ENCODE measurements at regions not wholly inside any gene's neighbourhood (a gene's known extent, or its start where the extent isn't known, plus 50 kb on each side); places are given as distances from the start of the nearest gene placed in this dataset.

DNA sequence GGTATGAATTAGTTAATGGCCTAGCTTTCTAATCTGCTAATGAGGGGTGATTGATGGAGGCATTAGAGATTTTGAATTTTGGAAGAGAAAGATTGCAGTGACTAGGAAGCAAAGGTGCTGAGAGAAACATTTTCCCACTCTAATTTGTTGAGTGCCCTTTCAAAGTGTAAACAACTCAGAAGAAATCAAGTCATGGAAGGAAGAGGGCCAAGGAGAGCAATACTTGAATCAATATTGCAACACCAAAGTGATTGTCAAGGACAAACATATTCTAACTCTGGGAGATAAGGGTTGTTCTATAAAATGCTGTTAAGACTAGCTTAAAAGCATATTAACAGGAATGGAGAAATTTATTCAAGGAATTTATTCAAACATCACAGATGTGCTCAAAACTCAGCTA, 182.7 kb upstream of the FERMT1 start:
- Histone ChIP-seq H4K20me1 (ENCODE audit: insufficient read depth) (no peaks in the 10 kb centered on the region), H3K9me3 (no peaks in the 10 kb centered on the region), H3K79me2 (ENCODE audit: insufficient read depth) (no peaks in the 10 kb centered on the region), H3K4me2 (no peak overlapping the region), H2AFZ (ENCODE audit: low read depth) (no peak overlapping the region), H3K4me3 (ENCODE audit: low read depth in 2 of 2, low read length in 1 of 2) (no peak overlapping the region), H3K27ac (ENCODE audit: low read depth in 2 of 2, low read length in 1 of 2) (no peak overlapping the region), H3K9ac (no peak overlapping the region), H3K4me1 (ENCODE audit: control insufficient read depth in 1 of 2, insufficient read depth in 2 of 2, low read depth in 1 of 2, low read length in 1 of 2) (no peaks in the 10 kb centered on the region), H3K9me2 (no peaks in the 10 kb centered on the region), H3K36me3 (replicated peaks in 1 of 2; ENCODE audit: control insufficient read depth in 1 of 2, insufficient read depth in 2 of 2, low read length in 1 of 2) (no peaks in the 10 kb centered on the region), H3F3A (replicated peaks; ENCODE audit: insufficient read depth) (no peaks in the 10 kb centered on the region), H3K27me3 (ENCODE audit: insufficient read depth) (no peaks in the 10 kb centered on the region)
- POLR2A ChIA-PET = no interaction called here
- CTCF ChIA-PET = no interaction called here
- DNase-seq = no peak
- TF ChIP-seq POLR2AphosphoS5 (IDR thresholded peaks at IDR 0.05; ENCODE audit: low read depth, low read length) = no peak
- no peak for TF ChIP-seq NFIC (IDR thresholded peaks at IDR 0.05; ENCODE audit: borderline replicate concordance)
- no peak for TF ChIP-seq CHD2 (IDR thresholded peaks at IDR 0.05; ENCODE audit: low read length, partially characterized antibody)
- TF ChIP-seq, protein P1, sequence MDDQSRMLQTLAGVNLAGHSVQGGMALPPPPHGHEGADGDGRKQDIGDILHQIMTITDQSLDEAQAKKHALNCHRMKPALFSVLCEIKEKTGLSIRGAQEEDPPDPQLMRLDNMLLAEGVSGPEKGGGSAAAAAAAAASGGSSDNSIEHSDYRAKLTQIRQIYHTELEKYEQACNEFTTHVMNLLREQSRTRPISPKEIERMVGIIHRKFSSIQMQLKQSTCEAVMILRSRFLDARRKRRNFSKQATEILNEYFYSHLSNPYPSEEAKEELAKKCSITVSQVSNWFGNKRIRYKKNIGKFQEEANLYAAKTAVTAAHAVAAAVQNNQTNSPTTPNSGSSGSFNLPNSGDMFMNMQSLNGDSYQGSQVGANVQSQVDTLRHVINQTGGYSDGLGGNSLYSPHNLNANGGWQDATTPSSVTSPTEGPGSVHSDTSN (IDR thresholded peaks at IDR 0.05) = no peak
- no peak for TF ChIP-seq FOXM1 (IDR thresholded peaks at IDR 0.05; ENCODE audit: low read depth)
- TF ChIP-seq NRF1 (IDR thresholded peaks at IDR 0.05; ENCODE audit: low read depth, low read length) = no peak
- no peak for TF ChIP-seq MAX (IDR thresholded peaks at IDR 0.05; ENCODE audit: low read depth)
- no peak for TF ChIP-seq RCOR1 (IDR thresholded peaks at IDR 0.05; ENCODE audit: low read length)
- TF ChIP-seq, protein P2, sequence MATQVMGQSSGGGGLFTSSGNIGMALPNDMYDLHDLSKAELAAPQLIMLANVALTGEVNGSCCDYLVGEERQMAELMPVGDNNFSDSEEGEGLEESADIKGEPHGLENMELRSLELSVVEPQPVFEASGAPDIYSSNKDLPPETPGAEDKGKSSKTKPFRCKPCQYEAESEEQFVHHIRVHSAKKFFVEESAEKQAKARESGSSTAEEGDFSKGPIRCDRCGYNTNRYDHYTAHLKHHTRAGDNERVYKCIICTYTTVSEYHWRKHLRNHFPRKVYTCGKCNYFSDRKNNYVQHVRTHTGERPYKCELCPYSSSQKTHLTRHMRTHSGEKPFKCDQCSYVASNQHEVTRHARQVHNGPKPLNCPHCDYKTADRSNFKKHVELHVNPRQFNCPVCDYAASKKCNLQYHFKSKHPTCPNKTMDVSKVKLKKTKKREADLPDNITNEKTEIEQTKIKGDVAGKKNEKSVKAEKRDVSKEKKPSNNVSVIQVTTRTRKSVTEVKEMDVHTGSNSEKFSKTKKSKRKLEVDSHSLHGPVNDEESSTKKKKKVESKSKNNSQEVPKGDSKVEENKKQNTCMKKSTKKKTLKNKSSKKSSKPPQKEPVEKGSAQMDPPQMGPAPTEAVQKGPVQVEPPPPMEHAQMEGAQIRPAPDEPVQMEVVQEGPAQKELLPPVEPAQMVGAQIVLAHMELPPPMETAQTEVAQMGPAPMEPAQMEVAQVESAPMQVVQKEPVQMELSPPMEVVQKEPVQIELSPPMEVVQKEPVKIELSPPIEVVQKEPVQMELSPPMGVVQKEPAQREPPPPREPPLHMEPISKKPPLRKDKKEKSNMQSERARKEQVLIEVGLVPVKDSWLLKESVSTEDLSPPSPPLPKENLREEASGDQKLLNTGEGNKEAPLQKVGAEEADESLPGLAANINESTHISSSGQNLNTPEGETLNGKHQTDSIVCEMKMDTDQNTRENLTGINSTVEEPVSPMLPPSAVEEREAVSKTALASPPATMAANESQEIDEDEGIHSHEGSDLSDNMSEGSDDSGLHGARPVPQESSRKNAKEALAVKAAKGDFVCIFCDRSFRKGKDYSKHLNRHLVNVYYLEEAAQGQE (IDR thresholded peaks at IDR 0.05; ENCODE audit: low read depth, low read length) = no peak
- no peak for TF ChIP-seq MXI1 (IDR thresholded peaks at IDR 0.05; ENCODE audit: low read depth, low read length)
- no peak for TF ChIP-seq FOSL2 (IDR thresholded peaks at IDR 0.05; ENCODE audit: borderline replicate concordance, low read depth)

- POLR2A ChIA-PET = no interaction called here
- DNase-seq = no peak
- 9% methylated on average over 3 of the region's 3 CpGs for WGBS (ENCODE audit: low lambda C conversion rate)
- TF ChIP-seq, protein P1 (IDR thresholded peaks at IDR 0.05) = no peak
- no peak for TF ChIP-seq NFIC (IDR thresholded peaks at IDR 0.05; ENCODE audit: borderline replicate concordance)
- no peak for TF ChIP-seq FOXM1 (IDR thresholded peaks at IDR 0.05; ENCODE audit: low read depth)
- TF ChIP-seq FOXJ3 (CRISPR knock-in tag; IDR thresholded peaks at IDR 0.05) = no peak
- TF ChIP-seq RAD21 (IDR thresholded peaks at IDR 0.05; ENCODE audit: low read length) = no peak
- no peak for TF ChIP-seq POLR2AphosphoS5 (IDR thresholded peaks at IDR 0.05; ENCODE audit: low read depth, low read length)
- TF ChIP-seq MXI1 (IDR thresholded peaks at IDR 0.05; ENCODE audit: low read depth, low read length) = no peak
- no peak for TF ChIP-seq RXRA (IDR thresholded peaks at IDR 0.05; ENCODE audit: borderline replicate concordance, low read depth)
- no peak for TF ChIP-seq MEF2A (IDR thresholded peaks at IDR 0.05; ENCODE audit: borderline replicate concordance, low read depth)
- TF ChIP-seq, protein P3, sequence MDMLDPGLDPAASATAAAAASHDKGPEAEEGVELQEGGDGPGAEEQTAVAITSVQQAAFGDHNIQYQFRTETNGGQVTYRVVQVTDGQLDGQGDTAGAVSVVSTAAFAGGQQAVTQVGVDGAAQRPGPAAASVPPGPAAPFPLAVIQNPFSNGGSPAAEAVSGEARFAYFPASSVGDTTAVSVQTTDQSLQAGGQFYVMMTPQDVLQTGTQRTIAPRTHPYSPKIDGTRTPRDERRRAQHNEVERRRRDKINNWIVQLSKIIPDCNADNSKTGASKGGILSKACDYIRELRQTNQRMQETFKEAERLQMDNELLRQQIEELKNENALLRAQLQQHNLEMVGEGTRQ (IDR thresholded peaks at IDR 0.05; ENCODE audit: borderline replicate concordance, low read depth, low read length) = no peak
- no peak for TF ChIP-seq FOSL2 (IDR thresholded peaks at IDR 0.05; ENCODE audit: borderline replicate concordance, low read depth)
- no peak for TF ChIP-seq USF1 (IDR thresholded peaks at IDR 0.05; ENCODE audit: borderline replicate concordance, low read depth)
- TF ChIP-seq, protein P4, sequence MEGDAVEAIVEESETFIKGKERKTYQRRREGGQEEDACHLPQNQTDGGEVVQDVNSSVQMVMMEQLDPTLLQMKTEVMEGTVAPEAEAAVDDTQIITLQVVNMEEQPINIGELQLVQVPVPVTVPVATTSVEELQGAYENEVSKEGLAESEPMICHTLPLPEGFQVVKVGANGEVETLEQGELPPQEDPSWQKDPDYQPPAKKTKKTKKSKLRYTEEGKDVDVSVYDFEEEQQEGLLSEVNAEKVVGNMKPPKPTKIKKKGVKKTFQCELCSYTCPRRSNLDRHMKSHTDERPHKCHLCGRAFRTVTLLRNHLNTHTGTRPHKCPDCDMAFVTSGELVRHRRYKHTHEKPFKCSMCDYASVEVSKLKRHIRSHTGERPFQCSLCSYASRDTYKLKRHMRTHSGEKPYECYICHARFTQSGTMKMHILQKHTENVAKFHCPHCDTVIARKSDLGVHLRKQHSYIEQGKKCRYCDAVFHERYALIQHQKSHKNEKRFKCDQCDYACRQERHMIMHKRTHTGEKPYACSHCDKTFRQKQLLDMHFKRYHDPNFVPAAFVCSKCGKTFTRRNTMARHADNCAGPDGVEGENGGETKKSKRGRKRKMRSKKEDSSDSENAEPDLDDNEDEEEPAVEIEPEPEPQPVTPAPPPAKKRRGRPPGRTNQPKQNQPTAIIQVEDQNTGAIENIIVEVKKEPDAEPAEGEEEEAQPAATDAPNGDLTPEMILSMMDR (IDR thresholded peaks at IDR 0.05) = no peak
Measured at GRCh38 chr20:6302041-6302440, 179.2 kb upstream of the FERMT1 start.

More at GRCh38 chr20:6302041-6302440, 179.2 kb upstream of the FERMT1 start:
- Histone ChIP-seq H3K4me3 (ENCODE audit: low read depth in 2 of 2, low read length in 1 of 2) (no peak overlapping the region), H3K36me3 (replicated peaks in 1 of 2; ENCODE audit: control insufficient read depth in 1 of 2, insufficient read depth in 2 of 2, low read length in 1 of 2) (no peaks in the 10 kb centered on the region), H3F3A (replicated peaks; ENCODE audit: insufficient read depth) (no peaks in the 10 kb centered on the region), H3K4me2 (no peak overlapping the region), H3K79me2 (ENCODE audit: insufficient read depth) (no peaks in the 10 kb centered on the region), H4K20me1 (ENCODE audit: insufficient read depth) (no peaks in the 10 kb centered on the region), H3K9me2 (no peaks in the 10 kb centered on the region), H3K4me1 (ENCODE audit: control insufficient read depth in 1 of 2, insufficient read depth in 2 of 2, low read depth in 1 of 2, low read length in 1 of 2) (no peaks in the 10 kb centered on the region), H3K27ac (ENCODE audit: low read depth in 2 of 2, low read length in 1 of 2) (no peak overlapping the region), H3K9me3 (no peaks in the 10 kb centered on the region), H2AFZ (ENCODE audit: low read depth) (no peak overlapping the region), H3K9ac (no peak overlapping the region), H3K27me3 (ENCODE audit: insufficient read depth) (no peaks in the 10 kb centered on the region)
- CTCF ChIA-PET = no interaction called here

Measured in SK-N-SH (cell line).